ENCODE measurements at regions not wholly inside any gene's neighbourhood (a gene's known extent, or its start where the extent isn't known, plus 50 kb on each side); places are given as distances from the start of the nearest gene placed in this dataset.
"Not testable (repeated sequence)": the region's sequence is repeated elsewhere in the genome, so short reads cannot be mapped to it uniquely, and the experiment has no call there.

- Histone ChIP-seq H3K36me3 (no peaks in the 10 kb centered on the region), H3K4me1 (no peaks in the 10 kb centered on the region), H3K4me3 (no peak overlapping the region), H3K27ac (no peak overlapping the region), H3K9me3 (no peaks in the 10 kb centered on the region), H3K27me3 (no peaks in the 10 kb centered on the region)
- intact Hi-C loops (cut with DNase I; ENCODE audit: low total_unique reads): no loop called here
- TF ChIP-seq CTCF (IDR thresholded peaks at IDR 0.05): no peak
- no peak for TF ChIP-seq EP300 (IDR thresholded peaks at IDR 0.05; ENCODE audit: low read depth)
- no peak for TF ChIP-seq POLR2AphosphoS5 (IDR thresholded peaks at IDR 0.05)
- TF ChIP-seq POLR2A (IDR thresholded peaks at IDR 0.05): no peak
- WGBS, 2 donors (ENCODE audit: low coverage in 1 of 2): 46 to 53% methylated on average over 2 of the region's 2 CpGs
- no peak for DNase-seq
- in situ Hi-C loops (cut with MboI; ENCODE audit: low pct_ligation_motif_present in 1 of 4, low pct_unique_long_range_greater_than_20kb in 1 of 4, low sequenced_read_pairs in 3 of 4): no loop called here
These were observed 807.0 kb upstream of the SLITRK6 start for GRCh38 chr13:86606264-86606663.

GRCh38 chr13:86608701-86609100 lies 809.5 kb upstream of the SLITRK6 start:
- intact Hi-C loops (cut with DNase I; ENCODE audit: low total_unique reads) (no loop called here), in situ Hi-C loops (cut with MboI; ENCODE audit: low pct_ligation_motif_present in 1 of 4, low pct_unique_long_range_greater_than_20kb in 1 of 4, low sequenced_read_pairs in 3 of 4) (no loop called here)
- Histone ChIP-seq H3K36me3 (no peaks in the 10 kb centered on the region), H3K4me3 (no peak overlapping the region), H3K9me3 (no peaks in the 10 kb centered on the region), H3K4me1 (no peaks in the 10 kb centered on the region), H3K27ac (no peak overlapping the region), H3K27me3 (no peaks in the 10 kb centered on the region)
- WGBS, 2 donors (ENCODE audit: low coverage in 1 of 2): 65 to 90% methylated on average over 2 of the region's 2 CpGs
- no peak for DNase-seq
- TF ChIP-seq POLR2A (IDR thresholded peaks at IDR 0.05) (no peak), EP300 (IDR thresholded peaks at IDR 0.05; ENCODE audit: low read depth) (no peak), POLR2AphosphoS5 (IDR thresholded peaks at IDR 0.05) (no peak), CTCF (IDR thresholded peaks at IDR 0.05) (no peak)

- 62 to 85% methylated on average over 3 of the region's 3 CpGs for WGBS, 2 donors (ENCODE audit: low coverage in 1 of 2)
- intact Hi-C loops (cut with DNase I; ENCODE audit: low total_unique reads) (loop anchor here (10.0 kb wide), 1 partner anchor 541 kb away; no protein-coding TSS in a partner anchor), in situ Hi-C loops (cut with MboI; ENCODE audit: low pct_ligation_motif_present in 1 of 4, low pct_unique_long_range_greater_than_20kb in 1 of 4, low sequenced_read_pairs in 3 of 4) (no loop called here)
- no peak overlapping the region for H3K27ac ChIP-seq
- peaks cover 0 to 4% of the 10 kb centered on the region in 2 donors for H3K9me3 ChIP-seq
- H3K4me3 ChIP-seq: no peak overlapping the region
- DNase-seq: no peak
- H3K36me3 ChIP-seq: no peaks in the 10 kb centered on the region
- H3K4me1 ChIP-seq: no peaks in the 10 kb centered on the region
- TF ChIP-seq POLR2A (IDR thresholded peaks at IDR 0.05): no peak
- no peak for TF ChIP-seq POLR2AphosphoS5 (IDR thresholded peaks at IDR 0.05)
- no peak for TF ChIP-seq CTCF (IDR thresholded peaks at IDR 0.05)
- TF ChIP-seq EP300 (IDR thresholded peaks at IDR 0.05; ENCODE audit: low read depth): no peak
- no peaks in the 10 kb centered on the region for H3K27me3 ChIP-seq
These were observed 834.1 kb upstream of the SLITRK6 start for GRCh38 chr13:86633346-86633745.

GRCh38 chr13:86651171-86651570 lies 852.0 kb upstream of the SLITRK6 start:
- H3K4me1 ChIP-seq; DNase-seq; H3K27ac ChIP-seq; H3K36me3 ChIP-seq; H3K27me3 ChIP-seq; intact Hi-C loops (cut with DNase I; ENCODE audit: low total_unique reads); H3K9me3 ChIP-seq; H3K4me3 ChIP-seq; in situ Hi-C loops (cut with MboI; ENCODE audit: low pct_ligation_motif_present in 1 of 4, low pct_unique_long_range_greater_than_20kb in 1 of 4, low sequenced_read_pairs in 3 of 4): not testable (repeated sequence)
- WGBS, 2 donors (ENCODE audit: low coverage in 1 of 2): 58% methylated on average over 5 of the region's 5 CpGs; no CpG with 5 or more reads in 1 of the 2 donors

- intact Hi-C loops (cut with DNase I; ENCODE audit: low total_unique reads) (no loop called here), in situ Hi-C loops (cut with MboI; ENCODE audit: low pct_ligation_motif_present in 1 of 4, low pct_unique_long_range_greater_than_20kb in 1 of 4, low sequenced_read_pairs in 3 of 4) (no loop called here)
- Histone ChIP-seq H3K27me3 (no peaks in the 10 kb centered on the region), H3K4me3 (no peak overlapping the region), H3K27ac (no peak overlapping the region), H3K4me1 (no peaks in the 10 kb centered on the region), H3K9me3 (peaks cover 0 to 5% of the 10 kb centered on the region in 2 donors), H3K36me3 (no peaks in the 10 kb centered on the region)
- DNase-seq: no peak
- TF ChIP-seq CTCF (IDR thresholded peaks at IDR 0.05): no peak
- TF ChIP-seq EP300 (IDR thresholded peaks at IDR 0.05; ENCODE audit: low read depth): no peak
- TF ChIP-seq POLR2A (IDR thresholded peaks at IDR 0.05): no peak
- TF ChIP-seq POLR2AphosphoS5 (IDR thresholded peaks at IDR 0.05): no peak
These were observed 853.8 kb upstream of the SLITRK6 start for GRCh38 chr13:86653009-86653408.

Measured in transverse colon (tissue), 4 donors.